ENCODE measurements at regions not wholly inside any gene's neighbourhood (a gene's known extent, or its start where the extent isn't known, plus 50 kb on each side); places are given as distances from the start of the nearest gene placed in this dataset.
A peak's percentile ranks its signal among the peaks of the same experiment; 100 is the strongest.
"Not testable (repeated sequence)": the region's sequence is repeated elsewhere in the genome, so short reads cannot be mapped to it uniquely, and the experiment has no call there.

DNA sequence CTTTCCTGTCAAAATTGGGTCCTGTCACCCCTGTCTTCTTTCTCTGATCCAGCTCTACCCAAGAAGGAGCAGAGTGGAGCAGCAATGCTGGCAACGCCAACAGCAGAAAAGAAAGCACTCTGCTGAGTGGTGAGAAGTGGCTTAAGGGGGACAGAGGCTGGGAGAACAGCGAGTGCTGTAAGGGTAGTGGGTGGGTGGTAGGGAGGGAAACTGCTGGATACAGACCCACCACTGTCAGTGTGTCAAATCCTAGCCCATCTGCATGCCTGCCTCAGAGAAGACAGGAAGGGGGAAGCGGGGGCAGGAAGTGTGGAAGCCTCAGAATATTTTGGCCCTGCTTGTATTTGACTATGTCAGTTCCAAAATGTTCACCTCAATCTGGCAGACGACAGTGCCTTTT lies 170.4 kb upstream of the MAST4 start:
- no peak for DNase-seq

GRCh38 chr5:66426259-66427138 lies 169.7 kb upstream of the MAST4 start:
- no peak for DNase-seq

GRCh38 chr5:66427139-66427442 lies 169.1 kb upstream of the MAST4 start:
- no peak for DNase-seq

DNA sequence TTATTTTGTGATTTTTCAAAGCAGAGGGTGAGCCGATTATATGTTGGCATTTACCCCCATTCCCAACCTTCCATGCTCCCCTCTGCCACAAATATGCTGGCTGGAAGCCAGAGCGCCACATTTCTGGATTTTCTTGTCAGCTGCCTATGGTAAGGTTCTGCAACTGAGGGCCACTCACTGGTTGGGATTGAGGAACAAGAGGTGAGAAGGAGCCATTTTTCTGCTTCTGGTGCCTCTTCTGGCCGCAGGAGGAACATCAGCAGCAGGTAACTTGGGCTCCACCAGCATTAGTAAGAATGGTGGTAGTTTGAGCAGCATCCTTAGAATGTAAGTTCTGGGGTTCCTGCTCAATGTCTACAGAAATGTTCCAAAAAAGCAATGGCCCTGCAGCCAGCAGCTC lies 159.5 kb upstream of the MAST4 start:
- DNase-seq = no peak

- DNase-seq = no peak
Measured at GRCh38 chr5:66438087-66438486, 158.1 kb upstream of the MAST4 start.

DNA sequence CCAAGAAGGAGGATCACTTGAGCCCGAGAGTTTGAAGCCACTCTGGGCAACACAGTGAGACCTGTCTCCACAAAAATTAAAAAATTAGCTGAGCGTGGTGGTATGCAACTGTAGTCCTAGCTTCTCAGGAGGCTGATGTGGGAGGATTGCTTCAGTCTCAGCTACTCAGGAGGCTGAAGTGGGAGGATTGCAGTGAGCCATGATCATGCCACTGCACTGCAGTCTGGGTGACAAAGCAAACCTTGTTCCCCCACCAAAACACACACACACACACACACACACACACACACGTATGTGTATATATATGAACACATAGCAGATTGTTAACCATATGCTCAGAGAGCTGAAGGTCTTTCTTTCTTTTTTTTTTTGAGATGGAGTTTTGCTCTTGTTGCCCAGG lies 157.5 kb upstream of the MAST4 start:
- no peak for DNase-seq

GRCh38 chr5:66440202-66440680 lies 156.0 kb upstream of the MAST4 start:
- DNase-seq = no peak

GRCh38 chr5:66441351-66441750 lies 154.8 kb upstream of the MAST4 start:
- DNase-seq = no peak

- no peak for DNase-seq
Measured at GRCh38 chr5:66442951-66443445, 153.2 kb upstream of the MAST4 start.

GRCh38 chr5:66443462-66444130 lies 152.6 kb upstream of the MAST4 start:
- no peak for DNase-seq

- not testable (repeated sequence) for DNase-seq
Measured at GRCh38 chr5:66448070-66448469, 148.1 kb upstream of the MAST4 start.

GRCh38 chr5:66450237-66450636 lies 146.0 kb upstream of the MAST4 start:
- DNase-seq = no peak

DNA sequence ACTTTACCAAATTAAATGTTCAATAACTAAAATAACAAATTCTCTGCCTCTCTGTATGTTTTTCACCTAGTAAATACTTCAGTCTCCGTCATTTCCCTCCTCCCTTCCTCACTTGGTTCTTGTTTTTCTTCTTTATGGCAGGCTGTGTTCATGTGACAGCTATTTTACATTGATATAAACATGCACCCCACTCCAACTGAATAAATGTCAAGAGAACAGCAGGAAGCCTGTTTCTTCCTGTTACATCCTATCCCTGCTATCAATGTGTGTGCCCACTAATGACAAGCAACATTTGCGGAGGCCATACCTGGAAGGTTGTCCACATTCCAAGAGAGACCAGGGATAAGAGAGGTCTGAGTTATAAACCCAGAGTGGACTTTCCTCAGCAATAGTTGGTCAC lies 145.2 kb upstream of the MAST4 start:
- no peak for DNase-seq

DNA sequence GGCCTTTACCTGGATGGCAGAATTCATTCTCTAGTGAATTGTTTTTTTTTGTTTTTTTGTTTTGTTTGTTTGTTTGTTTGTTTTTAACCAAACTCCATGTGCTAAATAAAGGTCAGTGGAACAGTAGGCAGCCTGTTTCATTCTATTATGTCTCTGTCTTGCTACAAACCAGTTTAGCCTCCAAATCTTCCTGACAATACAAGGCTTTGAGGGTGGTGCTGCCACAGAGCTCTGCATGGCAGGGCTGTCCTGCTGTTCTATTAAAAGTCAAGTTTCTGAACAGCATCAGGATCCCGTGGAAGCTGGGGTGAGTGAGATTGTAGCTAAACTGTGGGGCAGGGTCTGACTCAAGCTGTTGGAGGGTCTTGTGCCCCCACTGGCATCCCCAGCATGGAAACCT lies 144.1 kb upstream of the MAST4 start:
- DNase-seq = no peak

DNA sequence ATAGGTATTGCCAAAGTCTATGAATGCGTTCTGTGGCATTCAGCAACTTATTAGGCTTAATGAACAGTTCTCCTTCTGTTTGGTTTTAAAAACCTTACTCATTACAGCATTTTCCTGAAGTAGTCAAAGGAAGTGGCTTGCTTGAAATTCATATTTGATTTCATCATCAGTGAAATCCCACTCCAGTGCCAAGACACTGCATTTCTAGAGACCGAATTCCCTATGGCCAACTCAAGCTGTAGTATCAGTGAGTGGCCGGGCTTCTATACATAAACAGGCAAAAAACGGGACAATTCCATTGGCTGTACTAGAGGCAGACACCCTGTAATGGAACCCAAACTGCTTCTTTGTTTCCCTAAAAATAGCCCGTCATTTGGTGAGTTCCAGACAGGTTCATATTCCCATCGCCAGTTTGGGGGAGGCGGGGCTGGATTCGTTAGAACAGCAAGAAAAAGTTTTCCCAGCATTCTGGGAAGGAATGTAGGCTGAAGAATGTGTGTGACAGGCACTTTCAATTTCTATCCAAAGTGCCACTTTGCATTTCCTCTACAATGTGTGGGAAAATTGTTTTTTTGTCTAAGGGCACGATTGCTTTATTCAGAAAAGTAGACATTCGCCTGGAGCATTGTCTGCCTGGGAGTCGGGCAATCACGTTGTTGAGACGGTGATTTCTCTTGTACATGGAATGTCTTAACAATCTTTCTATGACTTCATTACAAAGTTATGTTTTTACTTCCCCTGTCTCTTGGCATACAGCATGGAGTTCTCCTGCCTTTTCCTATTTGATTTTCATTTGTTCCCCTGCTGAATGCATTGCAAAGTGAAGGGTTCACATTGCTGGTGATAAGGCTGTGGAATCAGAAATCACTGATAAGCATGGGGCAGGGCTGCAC lies 141.8 kb upstream of the MAST4 start:
- DNase-seq = no peak

- no peak for DNase-seq
Measured at GRCh38 chr5:66459728-66460127, 136.5 kb upstream of the MAST4 start.

DNA sequence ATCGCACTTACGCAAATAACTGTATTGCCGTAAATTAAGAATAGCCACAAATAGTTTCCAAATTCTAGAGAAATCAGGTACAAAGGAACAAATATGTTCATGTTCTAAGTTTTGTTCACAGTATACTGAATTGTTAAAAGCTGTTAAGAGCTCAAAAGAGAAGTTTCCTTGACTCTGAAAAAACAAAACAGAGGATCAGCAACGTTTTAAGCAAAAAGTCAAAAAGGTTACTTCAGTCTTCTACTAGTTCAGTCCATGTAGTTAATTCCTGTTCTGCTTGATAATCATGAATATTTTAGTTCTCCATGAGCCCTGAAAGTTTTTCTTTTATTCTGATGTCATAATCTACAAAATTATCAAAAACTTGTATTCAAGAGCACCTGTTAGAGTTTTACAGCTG lies 128.6 kb upstream of the MAST4 start:
- no peak for DNase-seq

DNA sequence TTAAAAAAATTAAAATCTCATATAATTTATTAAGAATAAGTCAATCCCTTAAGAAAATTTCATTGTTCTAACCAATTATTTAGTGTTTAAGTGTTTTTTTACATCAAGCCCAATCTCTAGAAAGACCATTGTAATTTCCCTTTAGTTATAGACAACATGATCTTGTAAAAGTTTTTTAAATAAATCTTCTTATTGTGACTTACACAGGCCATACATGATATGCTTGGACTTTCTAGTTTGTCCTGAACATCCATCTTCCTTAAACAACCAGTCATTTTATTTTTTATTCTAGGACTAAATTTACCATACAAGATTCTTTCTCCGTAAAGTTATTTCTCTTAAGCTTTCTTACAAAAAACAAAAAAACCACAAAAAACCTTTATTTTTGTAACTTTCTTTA lies 126.5 kb upstream of the MAST4 start:
- no peak for DNase-seq

DNA sequence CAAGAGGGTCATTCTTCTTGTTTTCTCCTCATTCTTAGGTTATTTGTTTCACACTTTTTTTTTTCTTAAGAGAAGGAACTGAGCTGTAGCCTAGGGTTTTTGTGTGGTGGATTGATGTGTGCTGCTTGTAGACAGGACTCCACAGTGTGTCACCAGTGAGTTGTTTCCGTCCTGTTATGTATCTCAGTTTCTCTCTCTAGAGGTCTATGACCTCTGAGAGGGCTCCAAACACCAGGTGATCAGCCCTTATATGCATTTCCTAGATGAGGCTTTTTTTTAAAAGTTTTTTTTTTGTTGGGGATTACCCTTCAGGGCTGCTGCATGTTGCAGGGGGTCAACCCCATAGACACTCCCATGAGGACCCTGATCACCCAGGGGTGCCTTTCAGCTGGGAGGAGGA lies 124.2 kb upstream of the MAST4 start:
- no peak for DNase-seq

- DNase-seq = no peak
Measured at GRCh38 chr5:66475731-66476130, 120.5 kb upstream of the MAST4 start.

DNA sequence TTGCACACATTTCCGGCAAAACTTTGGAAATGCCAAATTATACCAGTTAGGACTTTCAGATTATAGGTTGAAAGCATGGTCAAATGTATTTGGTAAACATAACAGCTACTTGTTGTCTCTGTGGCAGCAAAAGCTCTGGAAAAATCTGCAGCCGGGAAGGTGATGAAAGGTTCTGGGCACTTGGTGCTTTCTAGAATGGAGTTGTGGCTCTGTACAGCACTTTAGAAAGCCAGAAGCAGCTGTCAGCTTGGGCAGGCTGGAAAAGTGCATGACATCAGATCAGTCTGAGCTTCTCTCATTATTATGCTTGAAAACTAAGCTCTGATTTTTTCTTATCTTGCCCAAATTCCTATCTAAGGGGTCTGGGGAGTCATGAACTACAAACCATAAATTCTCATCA lies 118.6 kb upstream of the MAST4 start:
- DNase-seq = no peak

DNA sequence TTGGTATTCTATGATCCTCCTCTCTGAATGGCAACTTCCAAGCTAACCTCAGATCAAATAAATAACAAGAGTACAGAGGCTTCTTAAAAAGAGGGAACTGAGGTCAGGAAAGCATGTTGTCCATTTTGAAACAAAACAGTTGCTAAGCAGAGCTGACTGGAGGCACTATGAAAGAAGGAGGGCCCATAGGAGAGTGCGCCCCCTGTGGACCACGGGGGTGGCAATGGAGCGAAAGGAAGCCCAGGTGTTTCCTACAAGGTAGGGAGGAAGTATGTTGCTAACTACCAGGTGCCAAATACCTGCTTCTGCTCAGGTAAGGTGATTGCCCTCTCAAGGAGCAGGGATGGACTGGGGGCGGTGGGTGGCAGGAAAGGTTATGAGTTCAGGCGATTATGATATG lies 101.8 kb upstream of the MAST4 start:
- no peak for DNase-seq

- peak; percentile 13 for DNase-seq
Measured at GRCh38 chr5:66498791-66499207, 97.4 kb upstream of the MAST4 start.
